ELF-1 (cell line): ENCODE measurements at regions not wholly inside any gene's neighbourhood (a gene's known extent, or its start where the extent isn't known, plus 50 kb on each side); places are given as distances from the start of the nearest gene placed in this dataset.

Experiments used
- DNase-seq: peaks from one replicate; pipeline ENCODE4 v3.0.0-alpha.2; 2016; ENCODE audit warnings: low read depth, low spot score

DNA sequence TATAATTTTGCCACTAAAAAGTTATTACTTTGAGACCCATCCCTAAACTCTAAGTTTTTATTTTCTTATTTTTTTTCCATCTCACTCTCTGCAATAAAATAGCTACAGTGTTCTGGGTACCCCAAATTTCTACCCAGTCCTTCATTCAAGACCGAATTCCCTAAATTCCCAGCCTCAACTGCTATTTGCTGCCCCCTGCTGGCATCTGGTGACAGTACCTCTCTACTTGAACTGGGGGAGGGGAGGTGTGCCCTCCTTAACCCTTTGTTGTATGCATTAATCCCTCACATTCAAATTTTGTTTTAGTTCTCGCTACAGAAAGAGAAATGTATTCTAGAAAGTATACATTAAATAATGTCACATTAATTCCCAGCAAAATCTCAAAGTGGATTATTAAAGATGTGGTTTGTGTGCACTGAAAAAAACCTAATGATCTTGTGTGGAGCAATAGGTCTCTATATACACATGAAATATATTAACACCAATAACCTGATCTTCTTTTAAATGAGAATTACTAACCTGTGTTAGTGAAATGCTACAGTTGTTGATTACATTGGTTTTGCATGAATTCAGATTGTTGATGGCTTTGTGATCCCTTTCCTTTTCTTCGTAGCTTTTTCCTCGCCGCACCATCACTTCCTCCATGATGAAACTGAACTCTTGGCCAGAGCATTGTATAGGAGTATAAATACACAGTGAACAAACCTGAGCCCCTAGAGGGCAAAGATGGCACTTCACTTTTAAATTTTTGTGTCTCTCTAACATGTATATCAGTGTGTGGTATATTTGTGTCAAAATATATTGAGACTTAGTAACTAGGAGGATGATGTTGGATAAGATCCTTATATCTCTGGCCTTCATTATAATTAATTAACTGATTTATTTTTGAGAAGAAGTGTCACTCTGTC lies 590.0 kb downstream of the METTL15 start:
- peak; percentile 68 for DNase-seq

GRCh38 chr11:28696591-28696990 lies 588.4 kb downstream of the METTL15 start:
- DNase-seq = no peak

DNA sequence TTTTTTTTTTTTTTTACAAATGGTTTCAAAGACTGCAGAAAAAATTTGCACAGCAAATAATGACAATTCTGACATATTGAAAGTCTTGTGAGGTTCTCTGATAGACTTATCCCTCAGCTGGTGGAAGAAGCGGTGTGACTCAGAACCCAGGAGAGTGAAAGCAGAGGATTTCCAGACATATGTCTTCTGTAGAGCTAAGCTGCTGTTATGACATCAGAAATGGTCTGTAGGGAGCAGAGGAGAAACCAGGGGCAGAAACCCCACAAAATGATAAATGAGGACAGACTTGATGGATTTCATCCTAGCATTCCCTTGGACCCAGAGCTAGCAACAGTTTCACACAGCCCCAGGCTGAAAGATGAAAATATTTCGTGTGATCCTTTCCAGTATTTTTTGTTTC lies 582.6 kb downstream of the METTL15 start:
- no peak for DNase-seq

DNA sequence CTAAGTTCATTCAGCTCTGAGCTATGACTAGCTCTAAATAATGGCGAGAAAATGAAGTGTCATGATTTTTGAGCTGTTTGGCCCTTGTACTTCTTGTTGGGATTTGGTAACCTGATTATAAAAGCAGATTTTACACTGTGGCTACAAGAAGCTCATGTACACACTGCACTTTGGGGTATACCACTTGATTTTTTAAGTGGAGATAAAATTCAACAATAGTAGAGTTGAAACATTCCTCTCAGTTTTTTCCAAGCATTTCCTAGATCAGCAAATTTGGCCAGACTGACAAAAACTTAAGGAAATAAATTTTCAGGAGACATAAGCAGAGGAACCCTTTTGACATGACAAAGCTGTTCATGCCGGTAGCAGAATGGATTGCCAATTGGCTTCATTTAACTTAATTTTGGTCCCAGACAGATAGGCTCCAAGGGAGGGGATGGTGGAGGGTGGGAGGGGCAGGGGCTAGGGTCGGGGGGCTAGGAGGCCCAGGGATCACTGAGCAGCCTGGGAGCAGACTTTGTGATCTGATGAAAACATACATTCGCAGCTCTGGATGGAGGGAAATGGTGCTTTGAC lies 575.9 kb downstream of the METTL15 start:
- no peak for DNase-seq

- no peak for DNase-seq
Measured at GRCh38 chr11:28679795-28680468, 571.7 kb downstream of the METTL15 start.

- no peak for DNase-seq
Measured at GRCh38 chr11:28677721-28678120, 569.5 kb downstream of the METTL15 start.

DNA sequence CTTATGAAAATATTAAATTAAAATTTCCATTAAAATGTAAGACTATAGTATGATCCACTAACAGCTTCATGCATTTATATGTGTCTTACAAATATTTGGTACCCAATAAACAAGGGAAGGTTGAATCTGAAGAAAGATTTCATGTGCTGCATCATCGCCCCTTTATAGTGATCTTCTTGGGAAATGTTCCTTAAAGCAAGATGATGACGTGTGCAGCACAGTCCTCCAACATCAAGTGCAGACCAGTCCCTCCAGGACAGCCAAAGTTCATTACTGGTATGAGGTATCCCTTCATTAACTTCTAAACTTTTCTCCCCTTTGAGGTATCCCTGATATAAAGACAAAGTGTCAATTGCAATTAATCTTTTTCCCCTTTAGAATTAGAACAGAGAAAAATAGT lies 567.0 kb downstream of the METTL15 start:
- no peak for DNase-seq

GRCh38 chr11:28674433-28675103 lies 566.4 kb downstream of the METTL15 start:
- DNase-seq = peak; percentile 17

- DNase-seq = peak; percentile 27
Measured at GRCh38 chr11:28673691-28674432, 565.7 kb downstream of the METTL15 start.

GRCh38 chr11:28671274-28671673 lies 563.1 kb downstream of the METTL15 start:
- no peak for DNase-seq

DNA sequence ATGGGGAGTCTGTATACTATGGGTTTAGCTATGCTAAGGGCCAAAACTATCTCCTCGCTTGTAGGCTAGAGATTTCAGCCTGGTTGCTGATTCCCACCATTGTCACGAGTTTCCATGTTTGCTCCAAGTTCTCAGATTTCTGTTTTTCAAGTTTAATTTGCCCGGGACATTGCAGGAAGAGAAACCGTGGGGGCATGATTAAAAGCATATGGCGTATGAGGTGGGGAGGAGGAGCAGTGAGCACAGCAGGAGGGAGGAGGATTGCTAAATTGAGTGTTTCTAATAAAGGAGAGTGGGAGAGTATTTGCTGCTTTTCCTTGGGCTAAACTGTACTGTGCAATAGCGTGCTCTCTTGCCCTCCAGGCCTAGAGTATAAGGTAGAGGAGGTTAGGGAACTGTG lies 558.4 kb downstream of the METTL15 start:
- no peak for DNase-seq

- DNase-seq = no peak
Measured at GRCh38 chr11:28659716-28660348, 551.6 kb downstream of the METTL15 start.

- DNase-seq = no peak
Measured at GRCh38 chr11:28657378-28658030, 549.3 kb downstream of the METTL15 start.

- DNase-seq = no peak
Measured at GRCh38 chr11:28654191-28654590, 546.0 kb downstream of the METTL15 start.

DNA sequence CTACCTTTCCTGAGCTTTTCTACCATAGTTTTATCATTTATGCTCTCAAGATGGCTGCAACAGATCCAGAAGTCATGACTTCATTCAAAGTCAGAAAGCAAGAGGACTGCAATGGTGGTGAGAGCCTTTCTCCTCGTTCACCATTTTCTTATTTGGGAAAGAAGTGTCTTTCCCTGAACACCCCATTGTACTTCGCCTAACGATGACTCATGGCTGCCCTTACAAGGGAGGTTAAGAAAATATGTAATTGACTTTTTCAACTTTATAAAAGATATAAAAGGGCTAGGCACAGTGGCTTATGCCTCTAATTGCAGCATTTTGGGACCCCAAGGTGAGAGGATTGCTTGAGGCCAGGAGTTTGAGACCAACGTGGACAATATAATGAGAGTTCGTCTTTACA lies 541.7 kb downstream of the METTL15 start:
- DNase-seq = no peak

- DNase-seq = no peak
Measured at GRCh38 chr11:28636566-28636965, 528.4 kb downstream of the METTL15 start.

DNA sequence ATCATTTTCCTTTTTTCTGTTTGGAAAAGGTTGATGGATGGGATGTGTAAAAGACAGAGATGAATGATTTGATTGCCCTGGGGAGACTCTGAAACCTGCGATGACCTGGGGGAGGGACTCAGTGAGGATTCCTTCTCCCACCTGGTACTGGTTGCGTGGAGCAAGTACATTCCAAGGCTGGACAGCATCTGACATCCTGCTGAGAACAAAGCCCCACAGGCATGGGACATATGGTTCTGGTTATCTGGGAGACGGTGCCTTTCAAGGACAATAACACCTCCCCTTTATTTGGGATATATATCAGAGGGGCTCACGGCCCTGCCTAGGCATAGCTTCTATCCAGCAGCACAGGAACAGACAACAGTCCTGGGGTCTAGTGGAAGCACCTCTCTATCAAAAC lies 527.8 kb downstream of the METTL15 start:
- DNase-seq = peak; percentile 22

DNA sequence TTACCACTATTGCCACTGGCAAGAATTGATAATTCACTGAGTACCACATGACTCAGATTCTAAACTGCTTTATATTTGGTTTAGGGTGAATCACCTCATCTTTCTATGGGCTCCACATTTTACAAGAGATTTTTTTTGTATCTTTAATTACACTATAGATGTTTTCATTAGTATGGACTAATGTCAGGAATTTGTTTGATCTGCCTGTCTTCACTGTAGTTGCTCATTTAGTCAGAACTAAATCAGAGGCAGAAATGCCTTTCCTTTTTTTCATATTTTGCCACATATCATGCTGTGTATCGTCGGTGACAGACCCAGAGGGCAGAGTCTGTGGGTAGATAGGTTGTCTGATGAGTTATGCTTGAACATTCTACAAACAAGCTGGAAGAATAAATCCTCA lies 524.1 kb downstream of the METTL15 start:
- DNase-seq = no peak

DNA sequence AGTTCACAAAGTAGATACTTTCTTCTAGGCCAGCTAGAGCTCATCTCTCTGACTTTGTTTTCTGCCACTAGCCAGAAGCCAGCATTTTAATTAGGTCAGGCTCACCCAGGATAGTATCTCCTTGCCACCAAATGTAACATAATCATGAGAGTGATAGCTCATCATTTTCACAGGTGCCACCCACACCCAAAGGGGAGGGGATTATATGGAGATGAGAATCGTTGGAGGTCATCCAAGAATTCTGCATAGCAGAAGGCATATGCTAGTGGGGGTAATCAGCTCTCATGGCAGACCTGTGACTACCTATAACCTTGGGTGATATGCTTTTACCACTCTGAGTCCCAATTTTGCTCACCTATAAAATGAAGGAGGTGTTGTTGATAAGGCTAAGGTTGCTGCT lies 523.0 kb downstream of the METTL15 start:
- no peak for DNase-seq

GRCh38 chr11:28629235-28629634 lies 521.0 kb downstream of the METTL15 start:
- DNase-seq = no peak
